ENCODE measurements at regions not wholly inside any gene's neighbourhood (a gene's known extent, or its start where the extent isn't known, plus 50 kb on each side); places are given as distances from the start of the nearest gene placed in this dataset.

DNA sequence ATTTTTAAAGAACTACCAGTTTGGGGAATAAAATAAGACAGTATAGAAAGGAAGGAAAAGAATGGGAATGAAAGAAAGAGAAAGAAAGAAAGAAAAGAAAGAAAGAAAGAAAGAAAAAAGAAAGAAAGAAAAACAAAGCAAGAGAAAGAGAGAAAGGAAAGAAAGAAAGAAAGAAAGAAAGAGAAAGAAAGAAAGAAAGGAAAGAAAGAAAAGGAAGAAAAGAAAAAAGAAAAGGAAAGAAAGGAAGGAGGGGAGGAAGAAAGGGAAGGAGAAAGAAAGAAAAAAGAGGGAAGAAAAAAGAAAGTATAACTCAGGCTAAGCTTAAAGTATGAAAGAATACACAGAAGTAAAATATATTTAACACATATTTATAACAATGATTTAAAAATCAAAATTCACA lies 51.0 kb upstream of the FGF10 start:
- Histone ChIP-seq H2AFZ (ENCODE audit: low read length) (no peak overlapping the region), H4K20me1 (replicated peaks in 1 of 2; ENCODE audit: control insufficient read depth in 1 of 2, insufficient read depth in 2 of 2, low read length in 2 of 2) (no peaks in the 10 kb centered on the region), H4K91ac (replicated peaks; ENCODE audit: insufficient read length, low read length) (no peak overlapping the region), H2BK20ac (ENCODE audit: low read length) (no peak overlapping the region), H2AK5ac (ENCODE audit: low read depth, low read length) (no peak overlapping the region), H2BK15ac (ENCODE audit: low read length) (no peak overlapping the region), H3K79me2 (ENCODE audit: control insufficient read depth in 1 of 2, insufficient read depth in 2 of 2, low read length in 2 of 2) (no peaks in the 10 kb centered on the region), H3K27me3 (replicated peaks in 1 of 4; ENCODE audit: control insufficient read depth in 3 of 4, extremely low read depth in 1 of 4, insufficient read depth in 3 of 4, low read length in 3 of 4) (no peaks in the 10 kb centered on the region), H3K14ac (ENCODE audit: insufficient read length) (no peak overlapping the region), H3K9me3 (ENCODE audit: insufficient read depth in 2 of 2, low read depth in 1 of 2, low read length in 1 of 2) (no peaks in the 10 kb centered on the region), H3K56ac (replicated peaks; ENCODE audit: insufficient read length, low read depth, low read length) (no peak overlapping the region), H3K27ac (ENCODE audit: low read depth, low read length) (no peak overlapping the region), H3K9ac (replicated peaks in 1 of 4; ENCODE audit: extremely low read depth in 1 of 4, low read depth in 3 of 4, low read length in 3 of 4) (no peak overlapping the region), H2BK12ac (ENCODE audit: low read depth, low read length) (no peak overlapping the region), H3K36me3 (ENCODE audit: control insufficient read depth in 2 of 4, insufficient read depth in 4 of 4, low read length in 3 of 4) (no peaks in the 10 kb centered on the region), H3K18ac (ENCODE audit: extremely low read depth, low read length) (no peak overlapping the region), H2BK120ac (replicated peaks; ENCODE audit: low read depth, low read length) (no peak overlapping the region), H3K4ac (replicated peaks; ENCODE audit: insufficient read length, low read depth, low read length) (no peak overlapping the region), H3K4me1 (replicated peaks in 1 of 4; ENCODE audit: control insufficient read depth in 3 of 4, insufficient read depth in 4 of 4, low read length in 3 of 4) (no peaks in the 10 kb centered on the region), H4K5ac (ENCODE audit: insufficient read length, low read depth, low read length) (no peak overlapping the region), H3K23me2 (ENCODE audit: low read depth, low read length) (no peaks in the 10 kb centered on the region), H2BK5ac (ENCODE audit: low read depth, low read length) (no peak overlapping the region), H3K4me3 (ENCODE audit: extremely low read depth in 1 of 4, insufficient read depth in 2 of 4, low read depth in 3 of 4, low read length in 4 of 4) (no peak overlapping the region), H3K79me1 (ENCODE audit: low read depth, low read length) (no peaks in the 10 kb centered on the region), H3K23ac (ENCODE audit: insufficient read length) (no peak overlapping the region), H4K8ac (ENCODE audit: extremely low read depth, insufficient read depth, low read length) (no peak overlapping the region), H3K4me2 (ENCODE audit: insufficient read depth in 1 of 2, low read depth in 2 of 2, low read length in 2 of 2) (no peak overlapping the region)
- ChIA-PET POLR2A (ENCODE audit: partially characterized antibody) (no interaction called here), CTCF (ENCODE audit: partially characterized antibody) (interaction anchor here (1.4 kb wide), 1 partner anchor 14 kb away, joined by 3 read pairs; no protein-coding TSS in a partner anchor)
- DNase-seq (ENCODE audit: low read depth in 1 of 2, low spot score in 2 of 2): no peak
- TF ChIP-seq SP2 (IDR thresholded peaks at IDR 0.05; ENCODE audit: low read length) (no peak), BACH1 (IDR thresholded peaks at IDR 0.05; ENCODE audit: low read length) (no peak), CHD2 (IDR thresholded peaks at IDR 0.05; ENCODE audit: low read length) (no peak), SP1 (IDR thresholded peaks at IDR 0.05; ENCODE audit: low read depth, low read length) (no peak), SP4 (IDR thresholded peaks at IDR 0.05; ENCODE audit: low read length) (no peak), RBBP5 (IDR thresholded peaks at IDR 0.05; ENCODE audit: borderline replicate concordance, low read depth, low read length) (no peak), TEAD4 (IDR thresholded peaks at IDR 0.05; ENCODE audit: low read depth, low read length) (no peak), POLR2AphosphoS5 (IDR thresholded peaks at IDR 0.05; ENCODE audit: low read depth, low read length) (no peak), CHD1 (IDR thresholded peaks at IDR 0.05; ENCODE audit: low read depth, low read length) (no peak)
- TF ChIP-seq, protein P1, sequence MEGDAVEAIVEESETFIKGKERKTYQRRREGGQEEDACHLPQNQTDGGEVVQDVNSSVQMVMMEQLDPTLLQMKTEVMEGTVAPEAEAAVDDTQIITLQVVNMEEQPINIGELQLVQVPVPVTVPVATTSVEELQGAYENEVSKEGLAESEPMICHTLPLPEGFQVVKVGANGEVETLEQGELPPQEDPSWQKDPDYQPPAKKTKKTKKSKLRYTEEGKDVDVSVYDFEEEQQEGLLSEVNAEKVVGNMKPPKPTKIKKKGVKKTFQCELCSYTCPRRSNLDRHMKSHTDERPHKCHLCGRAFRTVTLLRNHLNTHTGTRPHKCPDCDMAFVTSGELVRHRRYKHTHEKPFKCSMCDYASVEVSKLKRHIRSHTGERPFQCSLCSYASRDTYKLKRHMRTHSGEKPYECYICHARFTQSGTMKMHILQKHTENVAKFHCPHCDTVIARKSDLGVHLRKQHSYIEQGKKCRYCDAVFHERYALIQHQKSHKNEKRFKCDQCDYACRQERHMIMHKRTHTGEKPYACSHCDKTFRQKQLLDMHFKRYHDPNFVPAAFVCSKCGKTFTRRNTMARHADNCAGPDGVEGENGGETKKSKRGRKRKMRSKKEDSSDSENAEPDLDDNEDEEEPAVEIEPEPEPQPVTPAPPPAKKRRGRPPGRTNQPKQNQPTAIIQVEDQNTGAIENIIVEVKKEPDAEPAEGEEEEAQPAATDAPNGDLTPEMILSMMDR (IDR thresholded peaks at IDR 0.05; ENCODE audit: control extremely low read depth in 1 of 3, insufficient read depth in 1 of 3, low read depth in 1 of 3, low read length in 3 of 3): no peak
- TF ChIP-seq, protein P2, sequence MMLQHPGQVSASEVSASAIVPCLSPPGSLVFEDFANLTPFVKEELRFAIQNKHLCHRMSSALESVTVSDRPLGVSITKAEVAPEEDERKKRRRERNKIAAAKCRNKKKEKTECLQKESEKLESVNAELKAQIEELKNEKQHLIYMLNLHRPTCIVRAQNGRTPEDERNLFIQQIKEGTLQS (IDR thresholded peaks at IDR 0.05; ENCODE audit: insufficient read depth, low read depth, low read length): no peak
- FAIRE-seq: no peak

Data from H1 (cell line).